Activated naive CD4-positive, alpha-beta T cell treated with anti-CD3 and anti-CD28 coated beads, Interleukin-2, amount 50 U/mL, for 16 hours (primary cell): ENCODE measurements at regions not wholly inside any gene's neighbourhood (a gene's known extent, or its start where the extent isn't known, plus 50 kb on each side); places are given as distances from the start of the nearest gene placed in this dataset.

ENCODE experiments used
- DNase-seq: peaks from one replicate; pipeline ENCODE4 v3.0.0-alpha.2; 2020

GRCh38 chr3:30372837-30373236, 233.6 kb upstream of the TGFBR2 start:
- DNase-seq: no peak

- DNase-seq: no peak
Observed at GRCh38 chr3:30384546-30385072, 221.8 kb upstream of the TGFBR2 start.

- DNase-seq: no peak
Observed at GRCh38 chr3:30393079-30393478, 213.3 kb upstream of the TGFBR2 start.

GRCh38 chr3:30397030-30397429, 209.4 kb upstream of the TGFBR2 start:
- no peak for DNase-seq

GRCh38 chr3:30399394-30400181, 206.8 kb upstream of the TGFBR2 start:
- no peak for DNase-seq

- DNase-seq: no peak
Observed at GRCh38 chr3:30400926-30401325, 205.5 kb upstream of the TGFBR2 start.

- DNase-seq: no peak
Observed at GRCh38 chr3:30401971-30402370, 204.4 kb upstream of the TGFBR2 start.

GRCh38 chr3:30407651-30408050, 198.8 kb upstream of the TGFBR2 start:
- DNase-seq: no peak

GRCh38 chr3:30408105-30408557, 198.3 kb upstream of the TGFBR2 start:
- DNase-seq: no peak

- DNase-seq: no peak
Observed at GRCh38 chr3:30418443-30418842, 188.0 kb upstream of the TGFBR2 start.

- DNase-seq: no peak
Observed at GRCh38 chr3:30421266-30421665, 185.1 kb upstream of the TGFBR2 start.

GRCh38 chr3:30426293-30426993, 180.0 kb upstream of the TGFBR2 start:
- DNase-seq: no peak

GRCh38 chr3:30428251-30428650, 178.2 kb upstream of the TGFBR2 start:
- DNase-seq: no peak

GRCh38 chr3:30435861-30436331, 170.5 kb upstream of the TGFBR2 start:
- DNase-seq: no peak

GRCh38 chr3:30437171-30437601, 169.2 kb upstream of the TGFBR2 start:
- DNase-seq: no peak

GRCh38 chr3:30438126-30438525, 168.3 kb upstream of the TGFBR2 start:
- no peak for DNase-seq

- no peak for DNase-seq
Observed at GRCh38 chr3:30439451-30440053, 166.8 kb upstream of the TGFBR2 start.

GRCh38 chr3:30440147-30440604, 166.2 kb upstream of the TGFBR2 start:
- no peak for DNase-seq

- no peak for DNase-seq
Observed at GRCh38 chr3:30440880-30441279, 165.5 kb upstream of the TGFBR2 start.

- DNase-seq: no peak
Observed at GRCh38 chr3:30443756-30444673, 162.4 kb upstream of the TGFBR2 start.

GRCh38 chr3:30448450-30449289, 157.7 kb upstream of the TGFBR2 start:
- no peak for DNase-seq
